ENCODE measurements at regions not wholly inside any gene's neighbourhood (a gene's known extent, or its start where the extent isn't known, plus 50 kb on each side); places are given as distances from the start of the nearest gene placed in this dataset.

GRCh38 chr3:27556887-27557286, 72.7 kb upstream of the SLC4A7 start:
- Histone ChIP-seq H2AFZ (ENCODE audit: low read length) (no peak overlapping the region), H3K27ac (ENCODE audit: extremely low read length, insufficient read depth, low read length) (no peak overlapping the region), H3K79me2 (ENCODE audit: insufficient read depth, low read length) (no peaks in the 10 kb centered on the region), H4K20me1 (ENCODE audit: insufficient read depth, low read length) (no peaks in the 10 kb centered on the region), H3K4me3 (replicated peaks in 1 of 3; ENCODE audit: insufficient read depth in 1 of 3, low read depth in 2 of 3, low read length in 3 of 3) (no peak overlapping the region), H3K4me2 (ENCODE audit: low read depth, low read length) (no peak overlapping the region), H3K9ac (ENCODE audit: insufficient read depth, low read depth, low read length) (no peak overlapping the region), H3K9me3 (ENCODE audit: low read length) (no peaks in the 10 kb centered on the region), H3K27me3 (ENCODE audit: control insufficient read depth in 1 of 2, insufficient read depth in 2 of 2, low read length in 2 of 2) (no peaks in the 10 kb centered on the region; a peak in 2 of 5 replicates), H3K36me3 (replicated peaks in 1 of 2; ENCODE audit: control insufficient read depth in 1 of 2, insufficient read depth in 2 of 2, low read length in 2 of 2) (no peaks in the 10 kb centered on the region), H3K4me1 (ENCODE audit: insufficient read depth, low read length) (peaks cover 7% of the 10 kb centered on the region; the same call in 1 of the 2 replicates)
- ChIA-PET POLR2A (no interaction called here), CTCF (ENCODE audit: low intra/inter-chr PET ratio, low total read pairs) (no interaction called here)
- TF ChIP-seq ZNF256 (CRISPR knock-in tag; conservative IDR thresholded peaks at IDR 0.05) (no peak), ZNF274 (CRISPR knock-in tag; IDR thresholded peaks at IDR 0.05) (no peak), ZNF331 (CRISPR knock-in tag; IDR thresholded peaks at IDR 0.05) (no peak), NR2F1 (CRISPR knock-in tag; IDR thresholded peaks at IDR 0.05) (no peak), HMGXB4 (CRISPR knock-in tag; IDR thresholded peaks at IDR 0.05; ENCODE audit: borderline replicate concordance in 1 of 2, low read depth in 1 of 2) (no peak), ZBTB42 (CRISPR knock-in tag; IDR thresholded peaks at IDR 0.05) (no peak), TBX2 (CRISPR knock-in tag; IDR thresholded peaks at IDR 0.05; ENCODE audit: borderline replicate concordance) (no peak), ZBTB44 (CRISPR knock-in tag; IDR thresholded peaks at IDR 0.05) (no peak), NFE2L1 (CRISPR knock-in tag; IDR thresholded peaks at IDR 0.05; ENCODE audit: borderline replicate concordance) (no peak), KDM4B (CRISPR knock-in tag; IDR thresholded peaks at IDR 0.05) (no peak), NFYC (CRISPR knock-in tag; IDR thresholded peaks at IDR 0.05) (no peak), PAX8 (CRISPR knock-in tag; IDR thresholded peaks at IDR 0.05; ENCODE audit: borderline replicate concordance) (no peak), JDP2 (CRISPR knock-in tag; IDR thresholded peaks at IDR 0.05; ENCODE audit: borderline replicate concordance) (no peak)
- ATAC-seq (no peak), DNase-seq (ENCODE audit: low spot score) (no peak), FAIRE-seq (no peak)
- WGBS (ENCODE audit: low lambda C conversion rate) = 42% methylated on average over 4 of the region's 4 CpGs
- no TSS peak for BruUV-seq (replicated peaks)
- intact Hi-C loops (cut with micrococcal nuclease; ENCODE audit: unreplicated experiment) = no loop called here
- in situ Hi-C loops (cut with HindIII; ENCODE audit: extremely low pct_ligation_motif_present, low pct_unique_long_range_greater_than_20kb) = no loop called here
